Type B pancreatic cell (in vitro differentiated cells): ENCODE measurements at regions not wholly inside any gene's neighbourhood (a gene's known extent, or its start where the extent isn't known, plus 50 kb on each side); places are given as distances from the start of the nearest gene placed in this dataset.

Experiments used
- DNase-seq: peaks from one replicate; pipeline ENCODE4 v3.0.0; 2021; ENCODE audit warnings: mixed read lengths; ENCODE audit not compliant: unreplicated experiment; ENCODE audit errors: extremely low spot score
- H3K27ac Mint-ChIP-seq: 2 replicates; pipeline ENCODE4 v1.8.0; 2021; ENCODE audit warnings: mild to moderate bottlenecking, mixed read lengths
- H3K27me3 Mint-ChIP-seq: 2 replicates; pipeline ENCODE4 v1.8.0; 2021; ENCODE audit warnings: mixed read lengths
- H3K36me3 Mint-ChIP-seq: 2 replicates; pipeline ENCODE4 v1.8.0; 2021; ENCODE audit warnings: mixed read lengths
- H3K4me1 Mint-ChIP-seq: one replicate; pipeline ENCODE4 v1.8.0; 2021; ENCODE audit warnings: mixed read lengths; ENCODE audit not compliant: unreplicated experiment
- H3K4me3 Mint-ChIP-seq: 2 replicates; pipeline ENCODE4 v1.8.0; 2021; ENCODE audit warnings: mild to moderate bottlenecking, mixed read lengths
- H3K9me3 Mint-ChIP-seq: 2 replicates; pipeline ENCODE4 v1.8.0; 2021; ENCODE audit warnings: mixed read lengths
- CTCF ChIP-seq: fragments of 200-600 bp; sonication (generic); conservative IDR thresholded peaks from 2 replicates; pipeline ENCODE4 v1.5.0; 2021; ENCODE audit warnings: antibody characterized with exemption, mild to moderate bottlenecking

GRCh38 chr9:18422296-18423036 is 51.5 kb upstream of the ADAMTSL1 start:
- no peak overlapping the region for H3K27ac Mint-ChIP-seq
- H3K4me1 Mint-ChIP-seq, result peaks cover 5% of the 10 kb centered on the region
- no peak for TF ChIP-seq CTCF
- no peak overlapping the region for H3K4me3 Mint-ChIP-seq
- no peaks in the 10 kb centered on the region for H3K9me3 Mint-ChIP-seq
- no peak for DNase-seq
- H3K36me3 Mint-ChIP-seq, result no peaks in the 10 kb centered on the region
- no peaks in the 10 kb centered on the region for H3K27me3 Mint-ChIP-seq

- no peaks in the 10 kb centered on the region for H3K36me3 Mint-ChIP-seq
- no peak for TF ChIP-seq CTCF
- no peak overlapping the region for H3K27ac Mint-ChIP-seq
- H3K4me1 Mint-ChIP-seq, result peaks cover 10% of the 10 kb centered on the region
- DNase-seq, result no peak
- no peak overlapping the region for H3K4me3 Mint-ChIP-seq
- no peaks in the 10 kb centered on the region for H3K9me3 Mint-ChIP-seq
- H3K27me3 Mint-ChIP-seq, result no peaks in the 10 kb centered on the region
Measured at GRCh38 chr9:18423791-18424531, 50.0 kb upstream of the ADAMTSL1 start.
